Hepatocyte (in vitro differentiated cells): ENCODE measurements at regions not wholly inside any gene's neighbourhood (a gene's known extent, or its start where the extent isn't known, plus 50 kb on each side); places are given as distances from the start of the nearest gene placed in this dataset.

ENCODE experiments used
- CTCF ChIP-seq: fragments of 200-600 bp; sonication (generic); IDR thresholded peaks from 2 replicates; pipeline ENCODE4 v1.5.1; 2016; ENCODE audit warnings: antibody characterized with exemption, mild to moderate bottlenecking; ENCODE audit not compliant: poor library complexity
- EZH2 ChIP-seq: fragments of 200-600 bp; sonication (generic); IDR thresholded peaks from 2 replicates; pipeline ENCODE4 v1.6.1; 2016; ENCODE audit warnings: antibody characterized with exemption, mild to moderate bottlenecking, borderline replicate concordance
- EZH2phosphoT487 ChIP-seq: fragments of 200-600 bp; sonication (generic); IDR thresholded peaks from one replicate; pipeline ENCODE4 v1.6.1; 2018; ENCODE audit warnings: antibody characterized with exemption, mild to moderate bottlenecking, low read depth, moderate library complexity; ENCODE audit not compliant: unreplicated experiment, severe bottlenecking

- TF ChIP-seq CTCF (no peak), EZH2 (no peak), EZH2phosphoT487 (no peak)
These were observed 392.5 kb upstream of the GRAMD2B start for GRCh38 chr5:126030698-126031097.
